GM21423 (cell line): ENCODE measurements at regions not wholly inside any gene's neighbourhood (a gene's known extent, or its start where the extent isn't known, plus 50 kb on each side); places are given as distances from the start of the nearest gene placed in this dataset.

ENCODE experiments used
- ATAC-seq: cut with Tn5 transposase; IDR thresholded peaks from one replicate; pipeline ENCODE4 v1.9.1; 2021; ENCODE audit warnings: mild to moderate bottlenecking, moderate library complexity; ENCODE audit not compliant: unreplicated experiment

DNA sequence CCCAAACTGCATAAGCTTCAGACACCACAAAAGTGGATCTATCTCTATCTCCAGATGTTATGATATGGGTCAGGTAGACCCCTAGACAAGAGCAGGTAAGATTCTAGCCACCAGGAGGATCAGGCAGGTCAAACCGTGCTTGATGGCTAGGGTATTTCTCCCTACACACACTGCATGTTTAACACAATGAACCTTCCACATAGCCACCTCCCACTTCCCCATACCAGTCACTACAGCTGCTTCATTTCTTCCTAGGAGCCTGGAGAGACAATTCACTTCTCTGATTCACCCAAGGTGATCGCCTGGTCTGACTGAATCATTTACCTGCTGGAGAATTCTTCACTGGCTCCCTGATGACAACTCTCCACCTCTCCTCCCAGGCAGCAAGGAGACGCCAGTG is 66.0 kb upstream of the MYCN start:
- no peak for ATAC-seq

DNA sequence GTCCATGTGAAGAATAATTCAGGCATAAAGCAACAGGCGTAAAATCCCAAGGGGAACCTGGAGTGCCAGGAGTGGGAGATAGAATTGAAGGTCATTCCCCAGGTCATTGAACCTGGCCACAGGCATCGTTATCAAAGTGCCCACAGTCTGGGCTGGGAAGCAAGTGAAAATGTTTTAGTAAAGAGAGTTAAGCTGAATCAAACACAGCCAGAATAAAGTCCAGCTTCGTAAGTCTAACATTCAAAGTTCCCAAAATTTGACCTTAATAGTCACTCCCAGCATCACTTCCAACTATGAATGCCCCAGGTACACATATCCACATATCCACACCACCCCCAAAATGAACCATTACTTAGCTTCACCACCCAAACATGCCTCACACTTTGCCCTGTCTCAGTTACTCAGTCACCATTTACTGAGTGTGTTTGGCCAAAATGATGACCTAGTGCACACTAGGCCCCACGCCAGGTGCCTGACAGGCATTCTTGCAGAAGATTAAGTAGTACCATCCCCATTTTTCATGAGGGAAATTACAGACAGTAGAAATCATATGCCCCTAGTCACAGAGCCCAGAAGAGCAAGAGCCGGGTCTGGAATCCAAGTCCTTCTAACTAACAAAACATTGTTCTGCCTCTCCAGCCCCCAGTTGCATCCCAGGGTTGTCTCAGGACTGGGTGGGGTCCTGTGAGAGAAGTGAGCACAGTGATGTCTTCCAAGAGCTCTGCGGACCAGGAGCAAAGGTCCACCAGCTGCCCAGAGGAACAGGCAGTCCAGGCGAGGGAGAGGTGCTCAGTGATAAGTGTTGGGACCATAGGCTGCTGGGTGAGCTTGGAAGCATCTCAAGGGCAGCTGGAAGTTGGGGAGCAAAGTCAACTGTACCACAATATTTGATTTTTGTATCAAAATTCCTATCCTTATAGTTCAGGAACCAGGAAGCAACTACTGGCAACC is 65.2 kb upstream of the MYCN start:
- no peak for ATAC-seq

DNA sequence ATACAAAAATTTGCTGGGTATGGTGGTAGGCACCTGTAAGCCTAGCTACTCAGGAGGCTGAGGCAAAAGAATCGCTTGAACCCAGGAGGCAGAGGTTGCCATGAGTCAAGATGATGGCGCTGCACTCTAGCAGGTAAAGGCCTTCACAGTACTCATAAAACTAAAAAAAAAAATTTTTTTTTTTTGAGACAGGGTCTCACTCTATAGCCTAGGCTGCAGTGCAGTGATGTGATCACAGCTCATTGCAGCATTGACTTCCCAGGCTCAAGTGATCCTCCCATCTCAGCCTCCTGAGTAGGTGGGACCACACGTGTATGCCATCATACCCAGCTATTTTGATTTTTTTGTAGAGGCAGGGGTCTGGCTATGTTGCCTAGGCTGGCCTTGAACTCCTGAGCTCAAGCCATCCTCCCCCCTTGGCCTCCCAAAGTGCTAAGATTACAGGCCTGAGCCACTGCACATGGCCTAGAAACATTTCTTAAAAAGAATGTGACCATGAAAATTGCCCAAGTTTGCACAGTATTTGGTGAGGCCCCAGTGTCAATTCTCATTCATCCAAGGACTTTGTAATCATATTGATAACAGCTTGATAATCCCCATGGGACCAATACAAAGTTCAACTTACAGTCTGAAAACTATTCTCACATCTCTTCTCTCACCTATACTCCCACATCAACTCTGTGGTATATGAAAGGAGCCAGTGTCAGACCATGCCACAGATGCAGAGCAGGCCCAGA is 64.2 kb upstream of the MYCN start:
- ATAC-seq: no peak

DNA sequence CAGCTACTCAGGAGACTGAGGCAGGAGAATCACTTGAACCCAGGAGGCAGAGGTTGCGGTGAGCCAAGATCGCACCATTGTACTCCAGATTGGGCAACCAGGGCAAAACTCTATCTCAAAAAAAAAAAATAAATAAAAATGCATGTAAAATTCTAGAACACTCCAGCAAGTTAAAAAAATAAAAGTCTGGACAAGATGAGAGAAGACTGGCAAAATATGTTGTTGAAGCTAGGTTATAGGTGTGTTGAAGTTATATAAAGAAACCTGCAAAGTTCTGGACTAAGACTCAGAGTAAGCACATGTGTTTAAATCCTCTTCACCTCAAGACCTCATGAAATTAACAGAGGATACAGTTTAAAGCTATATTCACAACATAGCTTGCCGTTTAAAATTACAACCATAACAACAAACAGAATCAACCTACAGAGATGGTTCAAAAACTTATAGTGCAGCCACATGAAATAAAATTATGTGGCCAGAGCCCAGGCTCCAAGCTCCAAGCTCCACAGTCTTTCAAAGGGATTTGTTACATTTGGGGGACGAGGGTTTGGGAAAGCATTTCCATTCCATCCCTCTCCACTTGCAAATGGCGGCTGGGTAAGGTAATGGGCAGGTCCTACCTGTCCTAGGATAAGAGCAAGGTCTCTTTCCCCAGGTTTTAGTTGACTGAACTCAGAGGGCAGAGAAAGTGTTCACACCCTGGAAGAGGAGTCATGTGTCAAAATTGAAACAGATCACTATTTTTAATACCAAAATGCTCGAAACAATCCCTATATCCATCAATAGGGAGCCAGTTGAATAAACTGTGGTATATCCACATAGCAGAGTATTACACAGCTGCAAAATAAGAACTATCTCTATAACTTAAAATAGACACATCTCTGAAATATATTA is 59.9 kb upstream of the MYCN start:
- no peak for ATAC-seq

DNA sequence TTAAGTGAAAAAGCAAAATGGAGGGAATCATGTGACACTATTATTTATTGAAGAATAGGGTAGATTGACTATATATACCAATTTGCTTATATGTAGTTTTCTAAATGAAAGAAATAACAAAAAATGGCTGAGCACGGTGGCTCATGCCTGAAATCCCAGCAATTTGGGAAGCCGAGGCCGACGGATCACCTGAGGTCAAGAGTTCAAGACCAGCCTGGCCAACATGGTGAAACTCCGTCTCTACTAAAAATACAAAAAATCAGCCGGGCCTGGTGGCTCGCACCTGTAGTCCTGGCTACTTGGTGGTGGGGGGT is 59.3 kb upstream of the MYCN start:
- no peak for ATAC-seq

DNA sequence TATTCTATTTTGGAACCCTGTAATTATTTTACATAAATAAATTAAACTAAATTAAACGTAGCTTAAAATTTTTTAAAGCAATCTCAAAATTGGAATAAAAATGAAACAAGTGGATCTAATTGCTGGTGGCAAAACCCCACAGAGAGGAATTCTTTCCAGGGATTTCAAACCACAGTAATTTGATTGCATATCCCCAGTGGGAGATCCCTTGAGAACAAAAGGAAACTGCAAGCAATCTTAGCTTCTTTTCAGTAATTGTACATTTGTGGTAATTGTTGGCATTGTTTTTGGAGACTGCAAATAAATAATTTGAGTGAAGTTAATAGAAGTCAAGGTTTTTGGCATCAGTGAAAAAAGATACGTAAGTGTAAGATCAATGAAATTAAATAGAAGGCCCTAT is 58.7 kb upstream of the MYCN start:
- ATAC-seq: no peak

DNA sequence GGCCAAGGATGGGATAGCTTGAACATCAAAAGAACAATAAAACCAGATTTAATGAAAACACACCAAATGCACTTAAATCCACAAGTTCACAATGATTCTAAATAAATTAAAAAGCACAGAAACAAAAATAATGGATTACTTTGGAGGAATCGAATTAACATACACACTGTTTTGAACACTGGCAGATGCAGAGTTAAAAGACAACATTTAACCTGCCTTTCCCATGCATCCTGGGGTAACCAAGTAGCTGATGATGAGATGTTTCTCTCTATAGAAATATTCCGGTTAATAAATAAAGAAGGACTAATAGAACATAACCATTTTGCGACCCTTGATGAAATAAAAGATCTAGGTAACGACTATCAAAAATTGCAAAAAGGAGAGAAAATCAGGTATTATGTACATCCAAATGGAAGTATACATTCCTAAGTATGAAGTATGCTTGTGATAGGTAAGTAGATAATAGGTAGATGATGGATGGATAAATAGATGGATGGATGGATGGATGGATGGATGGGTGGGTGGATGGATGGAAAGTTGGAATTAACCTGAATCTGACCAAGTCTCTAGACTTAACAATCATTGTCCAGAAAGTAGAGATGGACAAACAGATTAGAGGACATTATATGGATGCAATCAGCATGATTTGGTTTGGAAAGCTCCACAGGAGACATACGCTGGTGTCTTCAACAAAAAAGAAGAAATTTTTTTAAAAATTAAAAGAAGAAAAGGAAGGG is 57.4 kb upstream of the MYCN start:
- ATAC-seq: no peak

DNA sequence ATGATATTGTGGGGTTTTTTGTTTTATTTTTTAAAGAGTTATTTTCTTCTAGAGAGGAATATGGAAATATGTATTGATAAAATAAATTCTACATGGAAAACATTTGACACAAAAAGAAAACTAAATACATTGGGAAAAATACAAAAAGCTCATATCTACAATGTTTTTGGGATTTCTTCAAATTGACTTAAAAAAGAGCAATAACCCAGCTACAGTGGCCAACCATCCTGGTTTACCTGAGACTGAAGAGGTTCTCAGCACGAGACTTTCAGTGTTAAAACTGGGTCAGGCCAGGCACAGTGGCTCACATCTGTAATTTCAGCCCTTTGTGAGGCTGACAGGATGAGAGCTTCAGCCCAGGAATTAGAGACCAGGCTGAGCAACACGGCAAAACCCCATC is 56.7 kb upstream of the MYCN start:
- ATAC-seq: no peak

DNA sequence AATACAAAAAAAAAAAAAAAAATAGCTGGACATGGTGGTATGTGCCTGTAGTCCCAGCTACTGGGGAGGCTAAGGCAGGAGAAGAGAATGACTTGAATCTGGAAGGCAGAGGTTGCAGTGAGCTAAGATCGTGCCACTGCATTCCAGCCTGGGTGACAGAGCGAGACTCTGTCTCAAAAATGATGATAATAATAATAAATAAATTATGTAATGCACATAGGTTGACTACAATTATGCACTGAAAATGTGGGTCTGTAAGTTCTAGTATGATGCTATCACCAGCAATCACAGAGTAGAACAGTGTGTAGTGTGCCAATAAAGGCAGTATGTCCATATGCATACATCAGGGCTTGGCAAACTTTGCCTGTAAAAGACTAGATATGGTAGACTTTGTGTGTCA is 55.6 kb upstream of the MYCN start:
- ATAC-seq: no peak

DNA sequence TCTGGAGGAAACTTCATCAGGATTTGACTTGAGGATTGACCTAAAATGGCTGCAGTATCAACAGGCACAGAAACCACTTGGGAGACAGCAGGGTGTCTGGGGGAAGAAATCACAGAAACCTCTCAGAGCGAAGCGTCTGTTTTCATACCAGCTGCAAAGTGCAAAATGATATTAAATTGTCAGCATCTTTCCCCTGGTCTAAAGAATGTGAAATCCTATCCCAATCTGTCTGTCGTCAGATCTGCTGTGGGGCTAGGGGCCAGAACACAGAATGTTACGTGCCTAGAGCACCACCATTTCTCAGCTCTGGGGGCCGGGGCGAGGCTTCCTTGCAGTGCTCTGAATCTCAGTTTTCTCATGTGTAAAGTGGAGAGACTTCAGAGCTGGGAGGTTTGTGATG is 54.1 kb upstream of the MYCN start:
- no peak for ATAC-seq

DNA sequence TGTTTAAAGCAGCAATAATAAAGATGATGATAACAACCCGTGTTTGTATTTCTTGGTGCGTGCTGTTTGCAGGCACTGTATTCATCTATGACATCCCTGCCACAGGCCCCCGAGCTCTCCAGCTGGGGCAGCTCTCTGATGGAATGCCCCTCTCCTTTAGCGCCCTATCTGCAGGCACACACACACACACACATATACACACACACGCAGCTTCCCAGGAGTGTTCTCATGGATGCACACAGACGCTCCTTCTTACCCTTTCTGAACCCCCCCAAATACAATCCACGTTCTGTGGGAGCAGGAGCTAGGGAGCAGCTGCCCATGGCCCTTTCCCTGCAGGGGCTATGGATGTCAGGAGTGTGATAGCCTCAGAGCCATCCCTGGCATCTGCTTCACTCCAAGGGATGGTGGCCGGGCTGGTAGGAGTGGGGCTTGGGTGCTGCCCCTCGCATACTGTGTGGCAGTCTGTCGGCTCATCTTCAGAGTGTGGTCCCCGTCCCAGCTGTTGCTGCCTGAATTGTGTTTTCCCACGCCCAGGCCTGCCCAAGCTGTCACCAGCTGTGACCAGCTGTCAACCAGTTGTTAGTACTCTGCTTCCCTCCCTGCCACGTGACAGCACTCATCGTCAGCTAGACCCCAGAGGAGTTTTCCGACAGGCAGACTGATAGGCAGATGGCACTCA is 50.8 kb upstream of the MYCN start:
- no peak for ATAC-seq

DNA sequence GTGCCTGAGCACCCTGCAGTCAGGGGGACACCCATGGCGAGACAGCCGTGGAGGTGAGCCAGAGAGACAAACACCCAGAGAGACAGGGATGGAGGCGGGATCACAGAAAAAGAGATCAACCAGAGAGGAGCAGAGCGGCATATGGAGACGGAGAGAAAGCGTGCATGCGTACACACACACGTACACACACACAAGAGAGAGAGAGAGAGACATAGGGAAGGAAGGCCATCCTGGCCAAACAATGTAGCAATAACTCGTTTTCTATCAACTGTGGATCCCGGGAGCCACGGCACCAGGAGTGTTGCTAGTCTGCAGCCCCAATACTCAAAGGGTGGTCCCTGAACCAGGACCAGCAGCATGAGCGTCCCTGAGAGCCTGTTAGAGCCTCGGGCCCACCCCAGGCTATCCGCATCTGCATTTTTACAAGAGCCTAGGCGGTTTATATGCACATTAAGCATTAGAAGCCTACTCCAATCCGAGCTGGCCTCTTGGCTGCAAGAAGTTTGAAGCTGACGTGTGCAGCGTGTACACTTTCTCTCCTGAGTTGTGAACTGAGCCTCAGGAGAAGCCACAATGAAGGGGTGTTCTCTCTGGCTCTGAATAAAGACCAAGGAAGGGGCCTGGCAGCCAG is 50.1 kb upstream of the MYCN start:
- no peak for ATAC-seq
